ENCODE measurements at regions not wholly inside any gene's neighbourhood (a gene's known extent, or its start where the extent isn't known, plus 50 kb on each side); places are given as distances from the start of the nearest gene placed in this dataset.

- ChIA-PET CTCF (interaction anchor here (1.4 kb wide), 1 partner anchor 10 kb away, joined by 3 read pairs; no protein-coding TSS in a partner anchor), POLR2A (no interaction called here)
- TF ChIP-seq, protein P1, sequence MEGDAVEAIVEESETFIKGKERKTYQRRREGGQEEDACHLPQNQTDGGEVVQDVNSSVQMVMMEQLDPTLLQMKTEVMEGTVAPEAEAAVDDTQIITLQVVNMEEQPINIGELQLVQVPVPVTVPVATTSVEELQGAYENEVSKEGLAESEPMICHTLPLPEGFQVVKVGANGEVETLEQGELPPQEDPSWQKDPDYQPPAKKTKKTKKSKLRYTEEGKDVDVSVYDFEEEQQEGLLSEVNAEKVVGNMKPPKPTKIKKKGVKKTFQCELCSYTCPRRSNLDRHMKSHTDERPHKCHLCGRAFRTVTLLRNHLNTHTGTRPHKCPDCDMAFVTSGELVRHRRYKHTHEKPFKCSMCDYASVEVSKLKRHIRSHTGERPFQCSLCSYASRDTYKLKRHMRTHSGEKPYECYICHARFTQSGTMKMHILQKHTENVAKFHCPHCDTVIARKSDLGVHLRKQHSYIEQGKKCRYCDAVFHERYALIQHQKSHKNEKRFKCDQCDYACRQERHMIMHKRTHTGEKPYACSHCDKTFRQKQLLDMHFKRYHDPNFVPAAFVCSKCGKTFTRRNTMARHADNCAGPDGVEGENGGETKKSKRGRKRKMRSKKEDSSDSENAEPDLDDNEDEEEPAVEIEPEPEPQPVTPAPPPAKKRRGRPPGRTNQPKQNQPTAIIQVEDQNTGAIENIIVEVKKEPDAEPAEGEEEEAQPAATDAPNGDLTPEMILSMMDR (IDR thresholded peaks at IDR 0.05; ENCODE audit: control extremely low read depth, extremely low read depth, low read depth, missing control alignments), result no peak
- DNase-seq (ENCODE audit: extremely low spot score), result no peak
These were observed 449.5 kb upstream of the PKDCC start for GRCh38 chr2:41598161-41598894.

- TF ChIP-seq, protein P1 (IDR thresholded peaks at IDR 0.05; ENCODE audit: control extremely low read depth, extremely low read depth, low read depth, missing control alignments), result no peak
- ChIA-PET POLR2A (no interaction called here), CTCF (interaction anchor here (0.9 kb wide), 1 partner anchor 12 kb away, joined by 3 read pairs; no protein-coding TSS in a partner anchor)
- no peak for DNase-seq (ENCODE audit: extremely low spot score)
These were observed 447.4 kb upstream of the PKDCC start for GRCh38 chr2:41600460-41600859.

- CTCF ChIA-PET, result no interaction called here
- no peak for DNase-seq (ENCODE audit: extremely low spot score)
- TF ChIP-seq, protein P1 (IDR thresholded peaks at IDR 0.05; ENCODE audit: control extremely low read depth, extremely low read depth, low read depth, missing control alignments), result no peak
- POLR2A ChIA-PET, result no interaction called here
These were observed 445.5 kb upstream of the PKDCC start for GRCh38 chr2:41602341-41602740.

DNA sequence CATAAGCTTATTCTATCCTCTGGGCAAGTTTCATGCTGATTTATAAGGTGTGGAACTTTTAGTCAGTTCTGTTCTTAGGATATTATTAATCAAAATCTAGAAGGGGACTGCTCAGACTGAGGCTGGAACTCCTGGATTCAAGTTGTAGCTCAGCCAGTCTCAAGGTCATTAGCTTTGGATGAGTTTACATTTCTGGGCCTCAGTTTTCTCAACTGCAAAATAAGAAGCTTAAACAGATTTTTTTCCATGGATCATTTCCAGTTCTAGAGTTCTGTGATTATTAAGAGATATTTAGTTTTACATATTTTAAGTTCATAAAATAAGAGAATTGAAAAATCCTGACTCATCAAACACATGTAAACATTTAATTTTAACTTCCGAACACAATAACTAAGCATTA, 442.5 kb upstream of the PKDCC start:
- ChIA-PET CTCF (interaction anchor here (1.3 kb wide), 1 partner anchor 18 kb away, joined by 3 read pairs; no protein-coding TSS in a partner anchor), POLR2A (no interaction called here)
- DNase-seq (ENCODE audit: extremely low spot score), result no peak
- TF ChIP-seq, protein P1 (IDR thresholded peaks at IDR 0.05; ENCODE audit: control extremely low read depth, extremely low read depth, low read depth, missing control alignments), result no peak

DNA sequence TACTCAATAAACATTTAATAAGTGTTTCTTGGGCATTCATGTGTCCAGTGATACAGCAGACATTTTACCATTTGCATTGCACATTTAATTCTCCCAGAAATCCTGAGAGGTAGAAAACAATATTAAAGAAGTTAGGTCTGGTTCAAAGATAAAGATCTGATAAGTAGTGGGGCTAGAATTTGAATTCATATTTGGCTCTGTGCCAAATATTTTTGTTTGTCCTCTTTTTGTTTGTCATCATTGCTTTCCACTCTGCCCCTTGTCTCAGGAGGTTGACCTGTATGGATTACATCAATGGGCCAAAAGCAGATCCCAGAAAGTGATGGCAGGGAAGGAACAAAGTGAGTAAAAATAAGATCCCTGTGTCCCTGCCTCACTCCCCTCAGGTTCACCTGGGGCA, 441.9 kb upstream of the PKDCC start:
- POLR2A ChIA-PET, result no interaction called here
- TF ChIP-seq, protein P1 (IDR thresholded peaks at IDR 0.05; ENCODE audit: control extremely low read depth, extremely low read depth, low read depth, missing control alignments), result no peak
- no peak for DNase-seq (ENCODE audit: extremely low spot score)
- CTCF ChIA-PET, result interaction anchor here (1.3 kb wide), 1 partner anchor 17 kb away, joined by 3 read pairs; no protein-coding TSS in a partner anchor

GRCh38 chr2:41610501-41611190, 437.2 kb upstream of the PKDCC start:
- POLR2A ChIA-PET, result no interaction called here
- DNase-seq (ENCODE audit: extremely low spot score), result no peak
- CTCF ChIA-PET, result interaction anchor here (0.9 kb wide), 1 partner anchor 11 kb away, joined by 3 read pairs; no protein-coding TSS in a partner anchor
- TF ChIP-seq, protein P1 (IDR thresholded peaks at IDR 0.05; ENCODE audit: control extremely low read depth, extremely low read depth, low read depth, missing control alignments), result no peak

Measured in GM10248 (cell line).